HAP-1 (cell line): ENCODE measurements at regions not wholly inside any gene's neighbourhood (a gene's known extent, or its start where the extent isn't known, plus 50 kb on each side); places are given as distances from the start of the nearest gene placed in this dataset.

Source experiments
- DNase-seq, 2 experiments: peaks; one replicate each; pipeline ENCODE4 v3.0.0-alpha.2; 2016 to 2020; ENCODE audit warnings: low spot score in 2 of 2
- H3K27me3 ChIP-seq: fragments of 250-450 bp; sonication (Bioruptor Pico); 2 replicates; pipeline ENCODE4 v1.5.1; 2020; ENCODE audit warnings: low read depth, mild to moderate bottlenecking, moderate library complexity
- H3K36me3 ChIP-seq: fragments of 250-450 bp; sonication (Bioruptor Pico); replicated peaks from 2 replicates; pipeline ENCODE4 v1.5.1; 2020; ENCODE audit warnings: mild to moderate bottlenecking
- H3K4me1 ChIP-seq: fragments of 250-450 bp; sonication (Bioruptor Pico); 2 replicates; pipeline ENCODE4 v1.5.1; 2020; ENCODE audit warnings: mild to moderate bottlenecking
- H3K4me3 ChIP-seq: fragments of 250-450 bp; sonication (Bioruptor Pico); 2 replicates; pipeline ENCODE4 v1.5.1; 2020; ENCODE audit warnings: mild to moderate bottlenecking, moderate library complexity
- H3K9me3 ChIP-seq: fragments of 250-450 bp; sonication (Bioruptor Pico); 2 replicates; pipeline ENCODE4 v1.5.1; 2020; ENCODE audit warnings: mild to moderate bottlenecking, moderate library complexity
- in situ Hi-C: fragments of 300-500 bp; cut with MboI; formaldehyde crosslinking; loops from 3 replicates; pipeline ENCODE4 v1.14.3; 2020; ENCODE audit warnings: low sequenced_read_pairs, inconsistent platforms, mixed read lengths

GRCh38 chr6:14732226-14732843, 513.5 kb upstream of the JARID2 start:
- Histone ChIP-seq H3K4me3 (no peak overlapping the region), H3K36me3 (no peaks in the 10 kb centered on the region), H3K4me1 (peaks cover 6% of the 10 kb centered on the region), H3K9me3 (no peaks in the 10 kb centered on the region), H3K27me3 (no peaks in the 10 kb centered on the region)
- in situ Hi-C loops = no loop called here
- no peak for DNase-seq

GRCh38 chr6:14732844-14733757, 512.8 kb upstream of the JARID2 start:
- no peak for DNase-seq
- no peaks in the 10 kb centered on the region for H3K9me3 ChIP-seq
- no peak overlapping the region for H3K4me3 ChIP-seq
- in situ Hi-C loops = no loop called here
- no peaks in the 10 kb centered on the region for H3K27me3 ChIP-seq
- H3K4me1 ChIP-seq = peaks cover 6% of the 10 kb centered on the region
- H3K36me3 ChIP-seq = no peaks in the 10 kb centered on the region

GRCh38 chr6:14734052-14734415, 511.8 kb upstream of the JARID2 start:
- Histone ChIP-seq H3K4me3 (no peak overlapping the region), H3K4me1 (peaks cover 6% of the 10 kb centered on the region), H3K36me3 (no peaks in the 10 kb centered on the region), H3K9me3 (no peaks in the 10 kb centered on the region), H3K27me3 (no peaks in the 10 kb centered on the region)
- DNase-seq = no peak
- in situ Hi-C loops = no loop called here

GRCh38 chr6:14734416-14735340, 511.2 kb upstream of the JARID2 start:
- H3K36me3 ChIP-seq = no peaks in the 10 kb centered on the region
- H3K4me3 ChIP-seq = no peak overlapping the region
- H3K4me1 ChIP-seq = peaks cover 6% of the 10 kb centered on the region
- H3K9me3 ChIP-seq = no peaks in the 10 kb centered on the region
- in situ Hi-C loops = no loop called here
- no peaks in the 10 kb centered on the region for H3K27me3 ChIP-seq
- DNase-seq = no peak

- H3K9me3 ChIP-seq = no peaks in the 10 kb centered on the region
- in situ Hi-C loops = no loop called here
- no peak for DNase-seq
- H3K27me3 ChIP-seq = no peaks in the 10 kb centered on the region
- peaks cover 6% of the 10 kb centered on the region for H3K4me1 ChIP-seq
- no peak overlapping the region for H3K4me3 ChIP-seq
- H3K36me3 ChIP-seq = no peaks in the 10 kb centered on the region
Observed at GRCh38 chr6:14735956-14736486, 509.8 kb upstream of the JARID2 start.

GRCh38 chr6:14736554-14736953, 509.3 kb upstream of the JARID2 start:
- in situ Hi-C loops = no loop called here
- no peak for DNase-seq
- H3K4me1 ChIP-seq = peaks cover 6% of the 10 kb centered on the region
- H3K4me3 ChIP-seq = no peak overlapping the region
- no peaks in the 10 kb centered on the region for H3K36me3 ChIP-seq
- no peaks in the 10 kb centered on the region for H3K27me3 ChIP-seq
- no peaks in the 10 kb centered on the region for H3K9me3 ChIP-seq

GRCh38 chr6:14738497-14738896, 507.4 kb upstream of the JARID2 start:
- H3K36me3 ChIP-seq = no peaks in the 10 kb centered on the region
- no peaks in the 10 kb centered on the region for H3K4me1 ChIP-seq
- in situ Hi-C loops = no loop called here
- H3K9me3 ChIP-seq = no peaks in the 10 kb centered on the region
- H3K4me3 ChIP-seq = no peak overlapping the region
- DNase-seq = no peak
- no peaks in the 10 kb centered on the region for H3K27me3 ChIP-seq

GRCh38 chr6:14738933-14739332, 506.9 kb upstream of the JARID2 start:
- H3K9me3 ChIP-seq = no peaks in the 10 kb centered on the region
- no peaks in the 10 kb centered on the region for H3K4me1 ChIP-seq
- H3K4me3 ChIP-seq = no peak overlapping the region
- in situ Hi-C loops = no loop called here
- no peak for DNase-seq
- H3K27me3 ChIP-seq = no peaks in the 10 kb centered on the region
- no peaks in the 10 kb centered on the region for H3K36me3 ChIP-seq

GRCh38 chr6:14739827-14740226, 506.0 kb upstream of the JARID2 start:
- Histone ChIP-seq H3K4me3 (no peak overlapping the region), H3K9me3 (no peaks in the 10 kb centered on the region), H3K4me1 (no peaks in the 10 kb centered on the region), H3K36me3 (no peaks in the 10 kb centered on the region), H3K27me3 (no peaks in the 10 kb centered on the region)
- in situ Hi-C loops = no loop called here
- no peak for DNase-seq

GRCh38 chr6:14742171-14742570, 503.7 kb upstream of the JARID2 start:
- DNase-seq = no peak
- no peaks in the 10 kb centered on the region for H3K9me3 ChIP-seq
- H3K36me3 ChIP-seq = no peaks in the 10 kb centered on the region
- no peak overlapping the region for H3K4me3 ChIP-seq
- peaks cover 3% of the 10 kb centered on the region; the same call in 1 of the 2 replicates for H3K27me3 ChIP-seq
- in situ Hi-C loops = no loop called here
- no peaks in the 10 kb centered on the region for H3K4me1 ChIP-seq

- H3K27me3 ChIP-seq = peaks cover 3% of the 10 kb centered on the region; the same call in 1 of the 2 replicates
- no peaks in the 10 kb centered on the region for H3K4me1 ChIP-seq
- in situ Hi-C loops = no loop called here
- no peak overlapping the region for H3K4me3 ChIP-seq
- DNase-seq = no peak
- H3K36me3 ChIP-seq = no peaks in the 10 kb centered on the region
- H3K9me3 ChIP-seq = no peaks in the 10 kb centered on the region
Observed at GRCh38 chr6:14742680-14743079, 503.2 kb upstream of the JARID2 start.

- H3K4me1 ChIP-seq = no peaks in the 10 kb centered on the region
- in situ Hi-C loops = no loop called here
Observed at GRCh38 chr6:14743144-14743473, 502.8 kb upstream of the JARID2 start.

GRCh38 chr6:14743474-14744211, 502.2 kb upstream of the JARID2 start:
- Histone ChIP-seq H3K36me3 (no peaks in the 10 kb centered on the region), H3K4me3 (no peak overlapping the region), H3K27me3 (peaks cover 3% of the 10 kb centered on the region; the same call in 1 of the 2 replicates), H3K4me1 (no peaks in the 10 kb centered on the region), H3K9me3 (no peaks in the 10 kb centered on the region)
- in situ Hi-C loops = no loop called here
- DNase-seq = no peak

More at GRCh38 chr6:14743144-14743473, 502.8 kb upstream of the JARID2 start:
- H3K36me3 ChIP-seq = no peaks in the 10 kb centered on the region
- H3K27me3 ChIP-seq = peaks cover 3% of the 10 kb centered on the region; the same call in 1 of the 2 replicates
- H3K9me3 ChIP-seq = no peaks in the 10 kb centered on the region
- H3K4me3 ChIP-seq = no peak overlapping the region
- no peak for DNase-seq
